KMS-11 (cell line): ENCODE measurements at regions not wholly inside any gene's neighbourhood (a gene's known extent, or its start where the extent isn't known, plus 50 kb on each side); places are given as distances from the start of the nearest gene placed in this dataset.

Experiments
- H2AFZ ChIP-seq: fragments of 200-600 bp; sonication (generic); 2 replicates; pipeline ENCODE4 v1.6.1; 2016; ENCODE audit warnings: antibody characterized with exemption, mixed run types, low read depth
- H3K27ac ChIP-seq: fragments of 200-600 bp; sonication (generic); 2 replicates; pipeline ENCODE4 v1.6.1; 2016; ENCODE audit warnings: mild to moderate bottlenecking, mixed run types
- H3K27me3 ChIP-seq: fragments of 200-600 bp; sonication (generic); 2 replicates; pipeline ENCODE4 v1.6.1; 2017; ENCODE audit warnings: mild to moderate bottlenecking, low read depth, mixed run types, moderate library complexity; ENCODE audit not compliant: insufficient read depth
- H3K36me3 ChIP-seq: fragments of 200-600 bp; sonication (generic); 2 replicates; pipeline ENCODE4 v1.6.1; 2017; ENCODE audit warnings: mild to moderate bottlenecking, mixed run types; ENCODE audit not compliant: insufficient read depth
- H3K4me1 ChIP-seq: fragments of 200-600 bp; sonication (generic); 2 replicates; pipeline ENCODE4 v1.6.1; 2016; ENCODE audit warnings: mild to moderate bottlenecking, low read depth, mixed run types; ENCODE audit not compliant: poor library complexity, severe bottlenecking
- H3K4me2 ChIP-seq: fragments of 200-600 bp; sonication (generic); 2 replicates; pipeline ENCODE4 v1.7.0; 2016; ENCODE audit warnings: mild to moderate bottlenecking, mixed run types
- H3K4me3 ChIP-seq: fragments of 200-600 bp; sonication (generic); IDR thresholded peaks from 2 replicates; pipeline ENCODE4 v1.6.1; 2017; ENCODE audit warnings: low read depth, low read length, mixed read lengths; ENCODE audit not compliant: insufficient read depth
- H3K79me2 ChIP-seq: fragments of 200-600 bp; sonication (generic); 2 replicates; pipeline ENCODE4 v1.6.1; 2016; ENCODE audit warnings: low read depth, mixed run types; ENCODE audit not compliant: insufficient read depth
- H3K9ac ChIP-seq: fragments of 200-600 bp; sonication (generic); 2 replicates; pipeline ENCODE4 v1.6.1; 2016; ENCODE audit warnings: mild to moderate bottlenecking, mixed run types
- H4K20me1 ChIP-seq: fragments of 200-600 bp; sonication (generic); 2 replicates; pipeline ENCODE4 v1.6.1; 2016; ENCODE audit warnings: mild to moderate bottlenecking, mixed run types; ENCODE audit not compliant: insufficient read depth
- TF ChIP-seq, protein P1 (sequence below): fragments of 200-600 bp; sonication (generic); conservative IDR thresholded peaks from 2 replicates; pipeline ENCODE4 v1.6.1; 2017; ENCODE audit warnings: low read depth, mild to moderate bottlenecking, antibody characterized with exemption, low read length, moderate library complexity, mixed read lengths

DNA sequence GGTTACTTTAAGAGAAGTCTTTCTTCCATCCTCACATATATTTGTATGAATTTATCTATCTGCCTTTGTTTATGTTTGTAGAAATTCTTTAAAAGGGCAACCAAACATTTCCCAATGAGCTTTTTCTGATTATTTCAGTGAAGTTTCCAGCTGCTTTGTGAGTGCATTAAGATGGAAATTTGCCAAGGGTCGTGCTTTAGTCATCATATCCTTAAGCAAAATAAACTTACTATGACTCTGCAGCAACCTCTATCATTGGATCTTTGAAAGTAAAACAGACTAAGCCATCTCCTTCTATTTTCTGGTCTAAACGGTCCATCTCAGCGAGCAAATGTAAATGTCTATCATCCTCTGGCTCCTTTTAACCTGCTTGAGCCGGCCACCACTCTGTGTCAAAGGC is 489.3 kb downstream of the SOX11 start:
- TF ChIP-seq, protein P1, sequence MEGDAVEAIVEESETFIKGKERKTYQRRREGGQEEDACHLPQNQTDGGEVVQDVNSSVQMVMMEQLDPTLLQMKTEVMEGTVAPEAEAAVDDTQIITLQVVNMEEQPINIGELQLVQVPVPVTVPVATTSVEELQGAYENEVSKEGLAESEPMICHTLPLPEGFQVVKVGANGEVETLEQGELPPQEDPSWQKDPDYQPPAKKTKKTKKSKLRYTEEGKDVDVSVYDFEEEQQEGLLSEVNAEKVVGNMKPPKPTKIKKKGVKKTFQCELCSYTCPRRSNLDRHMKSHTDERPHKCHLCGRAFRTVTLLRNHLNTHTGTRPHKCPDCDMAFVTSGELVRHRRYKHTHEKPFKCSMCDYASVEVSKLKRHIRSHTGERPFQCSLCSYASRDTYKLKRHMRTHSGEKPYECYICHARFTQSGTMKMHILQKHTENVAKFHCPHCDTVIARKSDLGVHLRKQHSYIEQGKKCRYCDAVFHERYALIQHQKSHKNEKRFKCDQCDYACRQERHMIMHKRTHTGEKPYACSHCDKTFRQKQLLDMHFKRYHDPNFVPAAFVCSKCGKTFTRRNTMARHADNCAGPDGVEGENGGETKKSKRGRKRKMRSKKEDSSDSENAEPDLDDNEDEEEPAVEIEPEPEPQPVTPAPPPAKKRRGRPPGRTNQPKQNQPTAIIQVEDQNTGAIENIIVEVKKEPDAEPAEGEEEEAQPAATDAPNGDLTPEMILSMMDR: no peak
- Histone ChIP-seq H3K79me2 (no peaks in the 10 kb centered on the region), H3K27me3 (no peaks in the 10 kb centered on the region), H3K27ac (no peak overlapping the region), H2AFZ (no peak overlapping the region), H3K36me3 (no peaks in the 10 kb centered on the region), H4K20me1 (no peaks in the 10 kb centered on the region), H3K4me1 (no peaks in the 10 kb centered on the region), H3K4me3 (no peak overlapping the region), H3K4me2 (no peak overlapping the region), H3K9ac (no peak overlapping the region)

DNA sequence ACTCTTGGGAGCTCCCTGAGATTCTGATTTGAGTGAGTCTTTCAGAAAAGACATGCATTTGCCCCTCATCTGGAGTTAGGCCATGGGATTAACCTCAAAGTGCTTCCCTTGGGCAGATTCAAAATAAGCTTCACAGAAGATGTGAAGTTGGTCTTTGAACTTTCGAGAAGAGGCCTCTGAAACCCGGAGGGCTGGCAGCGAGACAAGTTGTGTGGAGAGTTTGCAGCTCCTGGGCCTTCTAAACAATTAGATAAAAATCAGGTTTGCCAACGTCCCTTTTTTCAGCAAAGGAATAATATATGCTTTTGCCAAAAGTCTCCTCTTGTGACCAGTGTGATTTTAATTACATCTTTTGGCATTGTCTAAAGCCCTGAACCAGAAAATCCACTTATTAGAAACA is 489.7 kb downstream of the SOX11 start:
- H3K4me3 ChIP-seq: no peak overlapping the region
- no peaks in the 10 kb centered on the region for H3K36me3 ChIP-seq
- H3K4me1 ChIP-seq: no peaks in the 10 kb centered on the region
- H4K20me1 ChIP-seq: no peaks in the 10 kb centered on the region
- no peaks in the 10 kb centered on the region for H3K79me2 ChIP-seq
- TF ChIP-seq, protein P1: no peak
- no peak overlapping the region for H3K27ac ChIP-seq
- no peaks in the 10 kb centered on the region for H3K27me3 ChIP-seq
- H3K4me2 ChIP-seq: no peak overlapping the region
- H2AFZ ChIP-seq: no peak overlapping the region
- H3K9ac ChIP-seq: no peak overlapping the region

DNA sequence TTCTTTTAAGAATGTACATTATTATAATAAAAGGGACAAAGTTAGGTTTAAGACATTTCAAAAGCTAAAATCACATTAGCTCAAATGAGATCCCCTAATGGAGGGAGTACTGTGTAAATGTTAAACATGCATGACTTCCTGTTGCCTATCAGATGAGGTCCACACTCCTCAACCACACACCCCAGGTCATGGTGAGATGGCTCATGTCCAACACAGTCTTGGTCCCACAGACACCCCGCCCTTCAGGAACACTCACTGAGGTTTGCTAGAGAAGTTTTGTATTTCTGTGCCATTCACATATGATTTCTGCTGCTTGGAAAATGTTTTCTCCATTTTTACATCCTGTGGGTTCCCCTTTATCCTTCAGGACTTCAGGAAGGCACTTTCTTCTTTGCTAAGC is 491.0 kb downstream of the SOX11 start:
- H3K9ac ChIP-seq: no peak overlapping the region
- no peak overlapping the region for H3K4me3 ChIP-seq
- H4K20me1 ChIP-seq: no peaks in the 10 kb centered on the region
- no peaks in the 10 kb centered on the region for H3K36me3 ChIP-seq
- no peak overlapping the region for H3K4me2 ChIP-seq
- no peaks in the 10 kb centered on the region for H3K27me3 ChIP-seq
- H3K4me1 ChIP-seq: no peaks in the 10 kb centered on the region
- H2AFZ ChIP-seq: no peak overlapping the region
- H3K79me2 ChIP-seq: no peaks in the 10 kb centered on the region
- TF ChIP-seq, protein P1: no peak
- no peak overlapping the region for H3K27ac ChIP-seq

DNA sequence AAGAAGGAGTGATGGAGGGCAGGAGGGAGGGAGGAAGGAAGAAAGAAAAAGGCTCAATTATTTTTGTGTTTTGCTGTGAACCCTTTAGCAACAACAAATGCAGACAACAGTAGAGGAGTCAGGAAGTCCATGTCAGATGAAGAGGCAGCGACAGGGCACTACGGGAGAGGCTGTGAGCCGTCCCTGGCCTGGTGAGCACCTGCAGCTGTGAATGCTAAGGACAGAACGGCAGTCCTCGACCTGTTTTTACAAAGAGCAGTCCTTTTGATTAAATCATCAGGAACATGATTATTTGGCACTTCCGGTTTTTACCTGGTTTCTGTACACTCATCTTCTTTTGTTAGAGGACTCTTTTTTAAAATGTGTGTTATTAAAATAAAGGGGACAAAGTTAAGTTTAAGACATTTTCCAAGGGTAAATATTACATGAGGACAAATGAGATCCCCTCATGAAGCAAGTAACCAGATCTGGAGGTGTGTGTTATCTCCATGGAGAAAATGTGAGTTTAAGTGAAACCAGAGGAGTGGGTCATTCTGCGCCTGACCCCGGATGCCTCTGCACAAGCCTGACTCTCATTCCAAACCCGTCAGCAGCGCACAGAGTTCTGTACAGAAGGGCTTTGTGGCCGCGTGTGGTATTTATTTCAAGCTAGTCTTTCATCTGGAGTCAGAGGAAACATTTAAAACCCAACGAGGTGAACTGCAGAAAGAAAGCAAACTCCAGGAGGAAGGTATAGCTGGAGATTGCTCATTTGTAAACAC is 492.5 kb downstream of the SOX11 start:
- TF ChIP-seq, protein P1: no peak
- Histone ChIP-seq H3K4me3 (no peak overlapping the region), H3K79me2 (no peaks in the 10 kb centered on the region), H3K4me1 (no peaks in the 10 kb centered on the region), H3K27me3 (no peaks in the 10 kb centered on the region), H3K4me2 (no peak overlapping the region), H2AFZ (no peak overlapping the region), H4K20me1 (no peaks in the 10 kb centered on the region), H3K9ac (no peak overlapping the region), H3K27ac (no peak overlapping the region), H3K36me3 (no peaks in the 10 kb centered on the region)
